IMR-90 (cell line): ENCODE measurements at regions not wholly inside any gene's neighbourhood (a gene's known extent, or its start where the extent isn't known, plus 50 kb on each side); places are given as distances from the start of the nearest gene placed in this dataset.

Experiments used
- ATAC-seq: fragments of 200-7000 bp; cut with Tn5 transposase; 2 replicates; pipeline ENCODE4 v1.9.1; 2020; ENCODE audit warnings: low read depth, mild to moderate bottlenecking, moderate library complexity
- BruUV-seq: library from RNA; stranded (reverse); fragments of 400-500 nt; replicated peaks from 2 replicates; lab custom pipeline; 2021; lab: Mats Ljungman, UMichigan
- CTCF ChIA-PET: fragments of 300-600 bp; formaldehyde crosslinking; extraction: SDS; loops from one replicate; lab custom pipeline; 2021; ENCODE audit warnings: antibody characterized with exemption; lab: Yijun Ruan, JAX
- POLR2A ChIA-PET: fragments of 300-600 bp; sonication (Branson Sonifier 250); formaldehyde crosslinking; loops from one replicate; lab custom pipeline; 2022; ENCODE audit warnings: antibody characterized with exemption; ENCODE audit not compliant: unreplicated experiment; lab: Charles Lee
- DNase-seq: peaks from one replicate; pipeline ENCODE4 v3.0.0; 2013
- H2AFZ ChIP-seq: replicated peaks from 2 replicates; pipeline ENCODE3; 2013; ENCODE audit warnings: low read length, mild to moderate bottlenecking; ENCODE audit not compliant: poor library complexity
- H2AK5ac ChIP-seq: 2 replicates; pipeline ENCODE4 v1.6.1; 2013; ENCODE audit warnings: low read depth, low read length, inconsistent platforms
- H2AK9ac ChIP-seq: replicated peaks from 2 replicates; pipeline ENCODE3; 2013; ENCODE audit warnings: mild to moderate bottlenecking, low read depth, low read length, moderate library complexity; ENCODE audit not compliant: poor library complexity
- H2BK120ac ChIP-seq: 2 replicates; pipeline ENCODE4 v1.6.1; 2013; ENCODE audit warnings: low read depth, low read length, inconsistent platforms
- H2BK15ac ChIP-seq: 3 replicates; pipeline ENCODE4 v1.6.1; 2013; ENCODE audit warnings: low read depth, low read length, inconsistent platforms
- H2BK20ac ChIP-seq: 2 replicates; pipeline ENCODE4 v1.6.1; 2013; ENCODE audit warnings: low read depth, mild to moderate bottlenecking, inconsistent platforms, low read length, moderate library complexity
- H2BK5ac ChIP-seq: 2 replicates; pipeline ENCODE4 v1.6.1; 2013; ENCODE audit warnings: mild to moderate bottlenecking, low read depth, low read length, inconsistent platforms; ENCODE audit not compliant: poor library complexity, severe bottlenecking
- H3K14ac ChIP-seq: replicated peaks from 2 replicates; pipeline ENCODE4 v1.6.1; 2013; ENCODE audit warnings: low read depth, low read length, inconsistent platforms
- H3K18ac ChIP-seq: 2 replicates; pipeline ENCODE4 v1.6.1; 2013; ENCODE audit warnings: low read depth, low read length, control low read depth
- H3K23ac ChIP-seq: 2 replicates; pipeline ENCODE4 v1.6.1; 2013; ENCODE audit warnings: low read depth, low read length, inconsistent platforms
- H3K27ac ChIP-seq: 2 replicates; pipeline ENCODE4 v1.5.1; 2013; ENCODE audit warnings: mild to moderate bottlenecking, control low read depth, low read length; ENCODE audit not compliant: insufficient read depth
- H3K27me3 ChIP-seq: 2 replicates; pipeline ENCODE4 v1.6.1; 2013; ENCODE audit warnings: low read length; ENCODE audit not compliant: control insufficient read depth, insufficient read depth
- H3K36me3 ChIP-seq: 2 replicates; pipeline ENCODE4 v1.6.1; 2013; ENCODE audit warnings: low read length, mixed read lengths; ENCODE audit not compliant: control insufficient read depth, insufficient read depth
- H3K4ac ChIP-seq: 2 replicates; pipeline ENCODE4 v1.6.1; 2013; ENCODE audit warnings: low read depth, low read length, inconsistent platforms
- H3K4me1 ChIP-seq: 2 replicates; pipeline ENCODE4 v1.6.1; 2013; ENCODE audit warnings: low read length, mixed read lengths; ENCODE audit not compliant: control insufficient read depth, insufficient read depth
- H3K4me2 ChIP-seq: 2 replicates; pipeline ENCODE4 v1.6.1; 2013; ENCODE audit warnings: low read depth, mild to moderate bottlenecking, control low read depth, low read length, moderate library complexity
- H3K4me3 ChIP-seq: 2 replicates; pipeline ENCODE4 v1.5.1; 2013; ENCODE audit warnings: low read depth, mild to moderate bottlenecking, control low read depth, low read length, moderate library complexity; ENCODE audit not compliant: insufficient read depth
- H3K56ac ChIP-seq: 2 replicates; pipeline ENCODE4 v1.6.1; 2013; ENCODE audit warnings: low read length, inconsistent platforms; ENCODE audit not compliant: insufficient read depth; ENCODE audit errors: extremely low read depth
- H3K79me1 ChIP-seq, 2 experiments: 2 replicates each; pipeline ENCODE4 v1.6.1; 2013; ENCODE audit warnings: low read length in 2 of 2, inconsistent platforms in 1 of 2, low read depth in 1 of 2
- H3K9ac ChIP-seq: 2 replicates; pipeline ENCODE4 v1.6.1; 2013; ENCODE audit warnings: low read depth, low read length, control low read depth
- H3K9me1 ChIP-seq: 2 replicates; pipeline ENCODE4 v1.6.1; 2013; ENCODE audit warnings: low read length, inconsistent platforms; ENCODE audit not compliant: insufficient read depth
- H3K9me3 ChIP-seq: 2 replicates; pipeline ENCODE4 v1.6.1; 2013; ENCODE audit warnings: low read length; ENCODE audit not compliant: control insufficient read depth, insufficient read depth
- H4K20me1 ChIP-seq: 2 replicates; pipeline ENCODE4 v1.6.1; 2013; ENCODE audit warnings: low read length, inconsistent platforms; ENCODE audit not compliant: insufficient read depth
- H4K5ac ChIP-seq: 2 replicates; pipeline ENCODE4 v1.6.1; 2013; ENCODE audit warnings: mild to moderate bottlenecking, low read depth, low read length, control low read depth
- H4K8ac ChIP-seq, 2 experiments: 2 replicates each; pipeline ENCODE4 v1.6.1; 2013; ENCODE audit warnings: low read depth in 2 of 2, low read length in 2 of 2, control low read depth in 1 of 2, inconsistent platforms in 1 of 2
- H4K91ac ChIP-seq: 2 replicates; pipeline ENCODE4 v1.6.1; 2013; ENCODE audit warnings: low read depth, low read length, inconsistent platforms; ENCODE audit not compliant: insufficient read depth
- BHLHE40 ChIP-seq: fragments of 150-350 bp; IDR thresholded peaks from 2 replicates; pipeline ENCODE4 v1.6.1; 2016; ENCODE audit warnings: mild to moderate bottlenecking, low read depth, low read length
- CEBPB ChIP-seq: IDR thresholded peaks from 2 replicates; pipeline ENCODE4 v1.6.1; 2012; ENCODE audit warnings: low read depth, low read length, improper control_type of control experiment
- CHD1 ChIP-seq: IDR thresholded peaks from 2 replicates; pipeline ENCODE4 v1.6.1; 2012; ENCODE audit warnings: low read depth, low read length, improper control_type of control experiment
- CTCF ChIP-seq: conservative IDR thresholded peaks from 2 replicates; pipeline ENCODE4 v1.5.1; 2012; ENCODE audit warnings: mild to moderate bottlenecking, low read depth, low read length, improper control_type of control experiment
- FOS ChIP-seq: fragments of 150-350 bp; IDR thresholded peaks from 2 replicates; pipeline ENCODE4 v1.6.1; 2016; ENCODE audit warnings: low read depth, low read length
- MAFK ChIP-seq: IDR thresholded peaks from 2 replicates; pipeline ENCODE4 v1.6.1; 2012; ENCODE audit warnings: low read depth, low read length, improper control_type of control experiment
- MAZ ChIP-seq: IDR thresholded peaks from 2 replicates; pipeline ENCODE4 v1.6.1; 2012; ENCODE audit warnings: low read depth, mild to moderate bottlenecking, low read length, improper control_type of control experiment, moderate library complexity, borderline replicate concordance
- MXI1 ChIP-seq: IDR thresholded peaks from 2 replicates; pipeline ENCODE4 v1.6.1; 2012; ENCODE audit warnings: low read depth, mild to moderate bottlenecking, low read length, moderate library complexity, borderline replicate concordance
- NFE2L2 ChIP-seq: fragments of 150-350 bp; IDR thresholded peaks from 2 replicates; pipeline ENCODE4 v1.6.1; 2016; ENCODE audit warnings: low read depth, mild to moderate bottlenecking, low read length
- POLR2A ChIP-seq: IDR thresholded peaks from 2 replicates; pipeline ENCODE4 v1.6.1; 2012; ENCODE audit warnings: mild to moderate bottlenecking, low read depth, low read length
- RAD21 ChIP-seq: IDR thresholded peaks from 2 replicates; pipeline ENCODE4 v1.6.1; 2012; ENCODE audit warnings: low read length, improper control_type of control experiment
- RCOR1 ChIP-seq: IDR thresholded peaks from 2 replicates; pipeline ENCODE4 v1.6.1; 2012; ENCODE audit warnings: mild to moderate bottlenecking, low read length, improper control_type of control experiment; ENCODE audit not compliant: insufficient replicate concordance
- RFX5 ChIP-seq: IDR thresholded peaks from 2 replicates; pipeline ENCODE4 v1.8.0; 2012; ENCODE audit warnings: low read depth, mild to moderate bottlenecking, low read length, moderate library complexity
- SMC3 ChIP-seq: fragments of 150-350 bp; IDR thresholded peaks from 2 replicates; pipeline ENCODE4 v1.6.1; 2016; ENCODE audit warnings: low read depth, mild to moderate bottlenecking, antibody characterized with exemption, low read length, moderate library complexity
- WGBS, 2 experiments: methylation state at CpG; one replicate each; pipeline versions ENCODE4 v1.1.5 to v1.1.7; 2013; ENCODE audit warnings: missing lambda C conversion rate in 2 of 2; ENCODE audit not compliant: insufficient read length in 1 of 2; ENCODE audit errors: extremely low coverage in 2 of 2; 5-methylcytosine and 5-hydroxymethylcytosine counted together
- dilution Hi-C: fragments of 300-500 bp; cut with HindIII; formaldehyde crosslinking; loops from one replicate; pipeline ENCODE4 v1.14.3; 2018; ENCODE audit warnings: low sequenced_read_pairs; ENCODE audit not compliant: unreplicated experiment
- in situ Hi-C: fragments of 300-500 bp; cut with MboI; formaldehyde crosslinking; loops from 3 replicates; pipeline ENCODE4 v1.14.3; 2019; ENCODE audit warnings: low sequenced_read_pairs, inconsistent platforms, mixed read lengths
- intact Hi-C: fragments of 100-400 bp; cut with micrococcal nuclease; formaldehyde crosslinking; loops from 2 replicates; pipeline ENCODE4 v1.10.0; 2022
- TF ChIP-seq, protein P1 (sequence below): fragments of 150-350 bp; IDR thresholded peaks from 2 replicates; pipeline ENCODE4 v1.6.1; 2017; ENCODE audit warnings: mild to moderate bottlenecking, antibody characterized with exemption, low read length, low read depth
- TF ChIP-seq, protein P2 (sequence below): fragments of 150-350 bp; IDR thresholded peaks from 2 replicates; pipeline ENCODE4 v1.6.1; 2016; ENCODE audit warnings: low read depth, mild to moderate bottlenecking, low read length, moderate library complexity, borderline replicate concordance

GRCh38 chr2:211129798-211130197, 573.4 kb downstream of the CPS1 start:
- Histone ChIP-seq H2BK5ac (no peak overlapping the region), H3K9me3 (no peaks in the 10 kb centered on the region; the same call in 1 of the 2 replicates), H3K18ac (no peak overlapping the region), H2AFZ (no peak overlapping the region), H2AK5ac (no peak overlapping the region), H4K20me1 (no peaks in the 10 kb centered on the region), H3K4me2 (no peak overlapping the region), H3K27ac (no peak overlapping the region), H2BK15ac (no peak overlapping the region), H4K5ac (no peak overlapping the region), H4K91ac (no peak overlapping the region), H3K4me3 (no peak overlapping the region), H3K9ac (no peak overlapping the region), H3K23ac (no peak overlapping the region), H2BK120ac (no peak overlapping the region), H3K27me3 (no peaks in the 10 kb centered on the region), H3K4ac (no peak overlapping the region), H3K79me1 (no peaks in the 10 kb centered on the region), H2BK20ac (no peak overlapping the region), H3K4me1 (no peaks in the 10 kb centered on the region), H3K36me3 (no peaks in the 10 kb centered on the region), H4K8ac (no peak overlapping the region), H3K56ac (no peak overlapping the region), H3K9me1 (no peaks in the 10 kb centered on the region), H3K14ac (no peak overlapping the region), H2AK9ac (no peak overlapping the region)
- DNase-seq: no peak
- ATAC-seq: no peak
- intact Hi-C loops (no loop called here), dilution Hi-C loops (no loop called here), in situ Hi-C loops (no loop called here)
- ChIA-PET POLR2A (interaction anchor here (0.5 kb wide), 1 partner anchor 10 kb away, joined by 3 read pairs; no protein-coding TSS in a partner anchor), CTCF (no interaction called here)
- 0% methylated on average over 1 of the region's 3 CpGs; no CpG with 5 or more reads in 1 of the 2 experiments for WGBS, 2 experiments
- TF ChIP-seq RAD21: no peak
- TF ChIP-seq BHLHE40: no peak
- no peak for TF ChIP-seq SMC3
- no peak for TF ChIP-seq CEBPB
- TF ChIP-seq CTCF: no peak
- TF ChIP-seq RFX5: no peak
- no peak for TF ChIP-seq CHD1
- TF ChIP-seq FOS: no peak
- TF ChIP-seq, protein P1, sequence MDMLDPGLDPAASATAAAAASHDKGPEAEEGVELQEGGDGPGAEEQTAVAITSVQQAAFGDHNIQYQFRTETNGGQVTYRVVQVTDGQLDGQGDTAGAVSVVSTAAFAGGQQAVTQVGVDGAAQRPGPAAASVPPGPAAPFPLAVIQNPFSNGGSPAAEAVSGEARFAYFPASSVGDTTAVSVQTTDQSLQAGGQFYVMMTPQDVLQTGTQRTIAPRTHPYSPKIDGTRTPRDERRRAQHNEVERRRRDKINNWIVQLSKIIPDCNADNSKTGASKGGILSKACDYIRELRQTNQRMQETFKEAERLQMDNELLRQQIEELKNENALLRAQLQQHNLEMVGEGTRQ: no peak
- TF ChIP-seq MAZ: no peak
- no peak for TF ChIP-seq POLR2A
- TF ChIP-seq, protein P2, sequence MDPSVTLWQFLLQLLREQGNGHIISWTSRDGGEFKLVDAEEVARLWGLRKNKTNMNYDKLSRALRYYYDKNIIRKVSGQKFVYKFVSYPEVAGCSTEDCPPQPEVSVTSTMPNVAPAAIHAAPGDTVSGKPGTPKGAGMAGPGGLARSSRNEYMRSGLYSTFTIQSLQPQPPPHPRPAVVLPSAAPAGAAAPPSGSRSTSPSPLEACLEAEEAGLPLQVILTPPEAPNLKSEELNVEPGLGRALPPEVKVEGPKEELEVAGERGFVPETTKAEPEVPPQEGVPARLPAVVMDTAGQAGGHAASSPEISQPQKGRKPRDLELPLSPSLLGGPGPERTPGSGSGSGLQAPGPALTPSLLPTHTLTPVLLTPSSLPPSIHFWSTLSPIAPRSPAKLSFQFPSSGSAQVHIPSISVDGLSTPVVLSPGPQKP: no peak
- TF ChIP-seq NFE2L2: no peak
- TF ChIP-seq MXI1: no peak
- TF ChIP-seq MAFK: no peak
- no peak for TF ChIP-seq RCOR1
- BruUV-seq: no TSS peak
